HG03135 (cell line): ENCODE measurements at regions not wholly inside any gene's neighbourhood (a gene's known extent, or its start where the extent isn't known, plus 50 kb on each side); places are given as distances from the start of the nearest gene placed in this dataset.
"Not testable (repeated sequence)": the region's sequence is repeated elsewhere in the genome, so short reads cannot be mapped to it uniquely, and the experiment has no call there.

Source experiments
- ATAC-seq: cut with Tn5 transposase; IDR thresholded peaks from one replicate; pipeline ENCODE4 v1.9.1; 2021; ENCODE audit warnings: mild to moderate bottlenecking, moderate library complexity; ENCODE audit not compliant: unreplicated experiment

DNA sequence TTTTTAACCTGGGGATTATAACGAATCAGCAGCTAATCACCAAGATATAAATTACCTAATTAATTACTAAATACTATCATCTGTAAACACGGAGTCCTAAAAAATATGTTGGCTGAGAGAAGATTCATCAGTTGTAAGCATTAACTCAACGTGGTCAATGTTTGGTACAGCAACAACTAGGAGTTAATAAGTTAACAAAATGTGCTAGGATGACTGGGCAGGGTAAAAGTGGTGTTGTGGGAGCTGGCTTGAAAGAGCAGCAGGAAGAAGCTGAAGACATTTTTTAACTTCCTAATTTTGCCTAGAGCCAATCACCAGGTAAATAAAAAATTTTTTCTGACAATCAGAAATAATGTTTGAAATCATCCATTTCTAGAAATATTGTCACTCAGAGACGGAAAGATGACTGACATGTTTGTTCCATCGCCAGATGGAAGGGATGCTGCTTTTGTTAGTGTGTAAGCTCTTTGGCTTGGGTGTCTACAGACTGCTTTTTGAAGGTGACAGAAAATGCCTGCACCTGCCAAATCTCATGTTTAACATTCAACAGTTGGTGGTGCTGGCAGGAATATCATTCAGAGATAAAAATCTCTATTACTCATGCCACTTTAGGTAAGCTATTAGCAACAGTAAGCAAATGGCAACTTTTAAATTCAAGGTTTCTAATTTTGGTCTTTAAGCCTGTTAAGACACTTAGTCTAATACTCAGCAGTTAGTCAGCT, 1126.9 kb downstream of the STPG2 start:
- no peak for ATAC-seq

- no peak for ATAC-seq
These were observed 1115.4 kb downstream of the STPG2 start for GRCh38 chr4:97027728-97028410.

DNA sequence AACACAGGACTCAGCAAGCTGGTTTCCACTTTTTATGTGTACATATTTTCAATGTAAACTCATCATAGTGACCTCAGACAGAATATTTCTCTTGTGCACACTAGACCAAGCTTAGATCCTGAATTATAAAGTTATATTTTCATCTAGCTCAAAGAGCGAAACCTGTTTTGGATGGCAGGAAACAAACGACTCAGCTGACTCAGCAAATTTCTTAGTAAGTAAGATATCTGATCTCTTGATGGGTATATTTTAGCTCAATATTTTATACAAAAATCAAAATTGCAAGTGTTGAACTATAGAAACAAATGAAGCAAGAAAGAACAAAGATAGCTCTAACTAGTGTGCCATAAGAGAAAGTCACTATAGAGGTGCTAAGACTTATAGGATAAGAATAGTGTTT, 1114.5 kb downstream of the STPG2 start:
- ATAC-seq: no peak

DNA sequence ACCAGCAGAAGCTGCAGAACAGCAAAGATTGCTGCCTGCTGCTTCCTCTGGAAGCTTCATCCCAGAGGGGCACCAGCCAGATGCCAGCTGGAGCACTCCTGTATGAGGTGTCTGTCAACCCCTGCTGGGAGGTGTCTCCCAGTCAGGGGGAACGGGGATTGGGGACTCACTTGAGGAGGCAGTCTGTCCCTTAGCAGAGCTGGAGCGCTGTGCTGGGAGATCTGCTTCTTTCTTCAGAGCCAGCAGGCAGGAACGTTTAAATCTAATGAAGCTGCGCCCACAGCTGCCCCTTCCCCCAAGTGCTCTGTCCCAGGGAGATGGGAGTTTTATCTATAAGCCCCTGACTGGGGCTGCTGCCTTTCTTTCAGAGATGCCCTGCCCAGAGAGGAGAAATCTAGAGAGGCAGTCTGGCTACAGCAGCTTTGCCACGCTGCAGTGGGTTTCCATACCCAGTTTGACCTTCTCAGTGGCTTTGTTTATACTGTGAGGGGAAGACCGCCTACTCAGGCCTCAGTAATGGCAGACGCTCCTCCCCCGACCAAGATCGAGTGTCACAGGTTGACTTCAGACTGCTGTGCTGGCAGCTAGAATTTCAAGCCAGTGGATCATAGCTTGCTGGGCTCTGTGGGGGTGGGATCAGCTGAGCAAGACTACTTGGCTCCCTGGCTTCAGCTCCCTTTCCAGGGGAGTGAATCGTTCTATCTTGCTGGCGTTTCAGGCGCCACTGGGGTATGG, 1105.7 kb downstream of the STPG2 start:
- ATAC-seq: not testable (repeated sequence)

DNA sequence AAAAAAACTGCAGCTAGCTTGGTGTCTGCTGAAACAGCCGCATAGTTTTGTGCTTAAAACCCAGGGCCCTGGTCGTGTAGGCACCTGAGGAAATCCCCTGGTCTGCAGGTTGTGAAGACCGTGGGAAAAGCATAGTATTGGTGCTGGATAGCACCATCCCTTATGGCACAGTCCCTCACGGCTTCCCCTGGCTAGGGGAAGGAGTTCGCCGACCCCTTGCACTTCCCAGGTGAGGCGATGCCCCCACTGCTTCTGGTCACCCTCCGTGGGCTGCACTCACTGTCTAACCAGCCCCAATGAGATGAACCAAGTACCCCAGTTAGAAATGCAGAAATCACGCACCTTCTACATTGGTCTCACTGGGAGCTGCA, 1105.1 kb downstream of the STPG2 start:
- ATAC-seq: no peak

DNA sequence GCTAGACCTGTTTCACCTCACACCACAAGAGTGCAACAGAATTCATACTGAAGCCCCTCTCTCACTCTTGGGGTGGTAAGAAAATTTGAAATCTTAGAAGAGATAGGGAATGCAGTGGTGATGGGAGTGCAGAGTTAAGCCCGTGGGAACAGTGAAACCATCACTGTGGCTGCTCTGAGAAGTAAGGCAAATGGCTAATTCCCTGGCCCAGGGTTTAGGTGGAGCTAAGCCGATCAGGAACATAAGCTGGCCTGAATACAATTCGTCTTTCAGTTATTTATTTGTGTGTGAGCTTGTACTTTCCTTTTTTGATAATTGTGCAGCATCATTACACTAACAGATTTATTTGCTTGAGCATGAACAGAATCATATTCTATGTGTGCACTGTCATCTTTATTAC, 1070.6 kb downstream of the STPG2 start:
- ATAC-seq: no peak

- ATAC-seq: no peak
These were observed 1070.1 kb downstream of the STPG2 start for GRCh38 chr4:97073194-97073593.

GRCh38 chr4:97074531-97074930, 1068.7 kb downstream of the STPG2 start:
- ATAC-seq: no peak

- no peak for ATAC-seq
These were observed 1061.3 kb downstream of the STPG2 start for GRCh38 chr4:97081951-97082350.

GRCh38 chr4:97097036-97097435, 1046.2 kb downstream of the STPG2 start:
- ATAC-seq: not testable (repeated sequence)

- ATAC-seq: not testable (repeated sequence)
These were observed 1042.1 kb downstream of the STPG2 start for GRCh38 chr4:97101171-97101570.

DNA sequence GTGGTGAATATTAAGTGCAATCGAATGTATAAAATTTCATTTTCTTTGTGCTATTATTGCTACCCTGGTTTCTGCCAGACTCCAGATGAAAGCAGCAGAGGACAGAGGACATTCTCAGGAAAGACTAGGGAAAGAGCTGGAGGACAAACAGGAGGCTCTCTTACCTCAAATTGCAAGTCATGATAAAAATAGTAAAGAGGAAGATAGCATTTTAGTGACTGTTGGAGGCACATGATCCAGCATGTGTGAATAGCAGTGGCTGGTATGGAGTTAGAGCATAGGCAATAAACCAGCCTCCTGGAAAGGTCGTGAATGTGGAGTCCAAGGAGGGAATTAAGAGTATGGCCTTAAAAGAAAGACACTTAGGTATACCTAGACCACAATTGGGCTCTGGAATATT, 1040.0 kb downstream of the STPG2 start:
- no peak for ATAC-seq

DNA sequence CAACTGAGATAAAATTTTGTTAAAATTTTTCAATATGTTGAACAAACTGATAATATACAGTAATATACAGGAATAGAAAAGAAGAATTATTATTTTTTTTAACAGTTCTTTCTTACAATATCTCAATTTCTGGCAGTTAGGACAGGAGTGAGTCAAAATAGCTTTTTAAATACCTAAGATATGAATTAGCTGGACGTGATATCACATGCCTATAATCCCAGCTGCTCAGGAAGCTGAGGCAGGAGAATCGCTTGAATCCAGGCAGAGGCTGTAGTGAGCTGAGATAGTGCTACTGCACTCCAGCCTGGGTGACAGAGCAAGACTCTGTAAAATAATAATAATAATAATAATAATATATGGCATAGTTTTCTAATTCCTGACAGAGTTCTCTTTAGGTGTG, 1039.3 kb downstream of the STPG2 start:
- no peak for ATAC-seq

GRCh38 chr4:97104666-97105065, 1038.6 kb downstream of the STPG2 start:
- no peak for ATAC-seq

GRCh38 chr4:97105347-97106099, 1037.8 kb downstream of the STPG2 start:
- ATAC-seq: no peak

- ATAC-seq: no peak
These were observed 1037.1 kb downstream of the STPG2 start for GRCh38 chr4:97106161-97106560.

DNA sequence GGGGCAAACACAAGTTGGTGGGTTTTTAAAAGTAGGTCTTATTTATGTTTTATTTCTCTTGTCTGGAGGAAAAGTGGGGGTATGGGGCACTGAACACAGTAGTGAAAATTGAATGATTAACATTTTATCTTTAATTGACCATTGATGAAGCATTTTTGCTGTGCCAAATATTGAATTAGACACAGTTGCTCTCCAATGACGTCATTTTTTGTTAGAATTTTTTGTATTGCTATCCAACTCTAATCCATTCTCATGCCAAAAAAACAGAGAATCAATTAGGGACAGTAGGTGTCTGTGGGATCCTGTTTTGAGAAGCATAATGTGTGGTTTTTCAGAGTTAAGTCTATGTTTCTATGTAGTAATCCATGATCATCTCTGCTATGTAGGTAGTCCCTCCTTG, 1032.8 kb downstream of the STPG2 start:
- ATAC-seq: no peak

- ATAC-seq: no peak
These were observed 1026.8 kb downstream of the STPG2 start for GRCh38 chr4:97116511-97116910.

- no peak for ATAC-seq
These were observed 1021.8 kb downstream of the STPG2 start for GRCh38 chr4:97121493-97121892.

DNA sequence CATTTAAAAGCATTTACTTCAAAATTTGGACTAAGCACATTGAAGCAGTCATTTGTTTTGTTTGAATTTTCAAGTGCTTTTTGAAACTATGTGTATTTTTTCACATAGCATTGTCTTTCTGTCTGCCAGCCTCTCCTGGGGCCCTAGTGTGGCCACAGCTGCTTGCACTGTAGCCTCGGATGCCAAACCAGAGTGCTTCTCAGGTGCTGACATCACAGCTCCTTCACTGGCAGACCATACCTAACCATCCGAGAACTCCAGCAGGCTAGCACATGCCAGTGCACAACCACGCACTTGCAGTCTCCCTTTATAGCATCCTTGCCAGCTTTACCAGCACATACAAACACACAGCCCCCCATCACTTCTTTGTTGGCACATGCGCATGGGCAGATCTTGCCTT, 1019.7 kb downstream of the STPG2 start:
- no peak for ATAC-seq

DNA sequence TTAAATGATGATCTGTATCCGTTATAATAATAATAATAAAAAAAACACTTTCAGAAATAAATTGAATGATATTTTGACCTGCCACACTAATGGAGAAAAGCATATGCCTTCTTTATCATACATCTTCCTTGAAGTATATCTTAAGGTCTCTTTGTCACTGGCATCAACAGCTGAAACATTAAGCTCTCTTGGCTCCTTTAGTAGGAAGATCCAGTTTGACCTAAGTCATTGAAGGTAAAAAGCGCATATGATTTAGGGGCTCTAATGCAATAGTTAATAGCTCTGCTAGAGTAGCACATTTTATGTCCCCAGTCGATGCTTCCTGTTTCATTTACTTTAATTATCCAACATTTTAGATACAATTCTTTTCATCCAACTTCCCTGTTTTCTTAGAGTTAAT, 1010.8 kb downstream of the STPG2 start:
- no peak for ATAC-seq
